Transverse colon (tissue), 4 donors: ENCODE measurements at regions not wholly inside any gene's neighbourhood (a gene's known extent, or its start where the extent isn't known, plus 50 kb on each side); places are given as distances from the start of the nearest gene placed in this dataset.

Source experiments
- EP300 ChIP-seq: sonication (generic); formaldehyde crosslinking; IDR thresholded peaks from one replicate; pipeline ENCODE4 v1.6.1; 2017; ENCODE audit warnings: antibody characterized with exemption, low read depth
- POLR2A ChIP-seq: fragments of 450-650 bp; IDR thresholded peaks from one replicate; pipeline ENCODE4 v1.6.1; 2016; ENCODE audit warnings: antibody characterized with exemption, mild to moderate bottlenecking, moderate library complexity
- POLR2AphosphoS5 ChIP-seq, 3 donors: sonication (generic); formaldehyde crosslinking; IDR thresholded peaks; one replicate each; pipeline ENCODE4 v1.6.1; 2016; ENCODE audit warnings: antibody characterized with exemption in 3 of 3
- TF ChIP-seq, protein P1 (sequence below), 5 experiments: fragments of 200-600 bp in 3 of 5; fragments of 450-650 bp in 2 of 5; sonication (generic) in 3 of 5; IDR thresholded peaks; 1 replicate in 2 of 5; 2 replicates in 3 of 5; pipeline ENCODE4 v1.5.1; 2016 to 2017; ENCODE audit warnings: antibody characterized with exemption in 5 of 5, inconsistent platforms in 3 of 5, mild to moderate bottlenecking in 2 of 5, moderate library complexity in 1 of 5

DNA sequence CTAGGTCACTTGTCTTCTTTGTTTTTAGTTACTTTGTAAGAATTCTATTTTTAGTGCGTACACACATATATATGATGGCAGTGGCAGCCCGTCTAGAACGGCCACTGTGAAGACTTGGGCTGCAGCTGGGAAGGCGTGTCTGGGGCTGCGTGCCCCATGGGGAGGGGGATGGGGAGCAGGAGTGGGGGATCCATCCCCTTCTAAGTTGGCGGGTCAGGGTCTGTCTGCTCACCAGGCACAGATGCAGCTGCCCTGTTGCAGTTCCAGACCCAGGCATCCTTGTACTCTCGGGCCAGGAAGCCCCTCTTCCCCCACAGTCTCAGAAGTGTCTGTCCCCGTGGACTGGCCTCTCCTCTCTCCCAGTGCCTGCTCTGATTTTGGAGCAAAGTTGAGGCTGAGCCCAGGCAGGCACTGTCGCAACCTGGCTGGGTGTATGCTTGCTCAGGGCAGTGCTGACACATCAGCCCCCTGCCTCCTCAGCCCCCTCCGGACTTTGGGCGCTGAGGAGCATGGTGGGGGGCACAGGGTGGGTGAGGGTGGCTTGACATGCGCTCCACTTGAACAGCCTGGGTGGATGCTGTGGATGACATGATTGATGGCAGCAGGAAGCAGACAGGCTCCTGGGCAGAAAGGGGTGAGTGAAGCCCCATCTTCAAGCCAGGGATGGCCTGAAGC lies 271.2 kb upstream of the NAV3 start:
- TF ChIP-seq, protein P1, sequence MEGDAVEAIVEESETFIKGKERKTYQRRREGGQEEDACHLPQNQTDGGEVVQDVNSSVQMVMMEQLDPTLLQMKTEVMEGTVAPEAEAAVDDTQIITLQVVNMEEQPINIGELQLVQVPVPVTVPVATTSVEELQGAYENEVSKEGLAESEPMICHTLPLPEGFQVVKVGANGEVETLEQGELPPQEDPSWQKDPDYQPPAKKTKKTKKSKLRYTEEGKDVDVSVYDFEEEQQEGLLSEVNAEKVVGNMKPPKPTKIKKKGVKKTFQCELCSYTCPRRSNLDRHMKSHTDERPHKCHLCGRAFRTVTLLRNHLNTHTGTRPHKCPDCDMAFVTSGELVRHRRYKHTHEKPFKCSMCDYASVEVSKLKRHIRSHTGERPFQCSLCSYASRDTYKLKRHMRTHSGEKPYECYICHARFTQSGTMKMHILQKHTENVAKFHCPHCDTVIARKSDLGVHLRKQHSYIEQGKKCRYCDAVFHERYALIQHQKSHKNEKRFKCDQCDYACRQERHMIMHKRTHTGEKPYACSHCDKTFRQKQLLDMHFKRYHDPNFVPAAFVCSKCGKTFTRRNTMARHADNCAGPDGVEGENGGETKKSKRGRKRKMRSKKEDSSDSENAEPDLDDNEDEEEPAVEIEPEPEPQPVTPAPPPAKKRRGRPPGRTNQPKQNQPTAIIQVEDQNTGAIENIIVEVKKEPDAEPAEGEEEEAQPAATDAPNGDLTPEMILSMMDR (IDR thresholded peaks at IDR 0.05), result no peak
- no peak for TF ChIP-seq POLR2AphosphoS5 (IDR thresholded peaks at IDR 0.05)
- TF ChIP-seq POLR2A, result no peak
- no peak for TF ChIP-seq EP300
